GM12878 (cell line): ENCODE measurements at regions not wholly inside any gene's neighbourhood (a gene's known extent, or its start where the extent isn't known, plus 50 kb on each side); places are given as distances from the start of the nearest gene placed in this dataset.

Experiments
- ATAC-seq: fragments of 200-7000 bp; cut with Tn5 transposase; 3 replicates; pipeline ENCODE4 v1.9.1; 2020; ENCODE audit warnings: mild to moderate bottlenecking, moderate library complexity
- BruUV-seq: library from RNA; stranded (reverse); fragments of 400-500 nt; replicated peaks from 2 replicates; lab custom pipeline; 2021; lab: Mats Ljungman, UMichigan
- CTCF ChIA-PET: fragments of 300-600 bp; sonication (Branson Sonifier 250); formaldehyde crosslinking; extraction: SDS; loops from one replicate; lab custom pipeline; 2021; ENCODE audit warnings: inconsistent platforms; lab: Yijun Ruan, JAX
- POLR2A ChIA-PET: fragments of 350-600 bp; formaldehyde crosslinking; extraction: SDS; loops from one replicate; lab custom pipeline; 2021; ENCODE audit warnings: inconsistent platforms; lab: Charles Lee
- RAD21 ChIA-PET: fragments of 300-600 bp; sonication (Branson Sonifier 250); formaldehyde crosslinking; loops from one replicate; lab custom pipeline; 2023; ENCODE audit warnings: antibody characterized with exemption; ENCODE audit not compliant: unreplicated experiment; lab: Charles Lee
- SMC1A ChIA-PET: fragments of 300-600 bp; sonication (Branson Sonifier 250); formaldehyde crosslinking; loops from one replicate; lab custom pipeline; 2023; ENCODE audit not compliant: unreplicated experiment, uncharacterized antibody; lab: Charles Lee
- DNase-seq: peaks from one replicate; pipeline ENCODE4 v3.0.0-alpha.2; 2011; ENCODE audit warnings: low read depth, low spot score
- FAIRE-seq: peaks from 3 replicates; lab custom pipeline; 2011; peaks lifted over from hg19 to GRCh38; lab: Jason Lieb, UNC
- H2AFZ ChIP-seq: 2 replicates; pipeline ENCODE4 v1.6.0; 2011; ENCODE audit warnings: low read depth, low read length, control low read depth; ENCODE audit not compliant: control insufficient read depth
- H3K27ac ChIP-seq: 2 replicates; pipeline ENCODE4 v1.5.1; 2011; ENCODE audit warnings: control low read depth; ENCODE audit not compliant: control insufficient read depth, insufficient read depth
- H3K27me3 ChIP-seq, 2 experiments: replicated peaks in 1 of 2; 2 replicates each; pipeline versions ENCODE4 v1.6.0 to v1.6.1; 2011; ENCODE audit warnings: low read length in 1 of 2; ENCODE audit not compliant: control insufficient read depth in 2 of 2, insufficient read depth in 2 of 2
- H3K36me3 ChIP-seq, 2 experiments: 2 replicates each; pipeline ENCODE4 v1.5.1; 2011; ENCODE audit warnings: low read length in 1 of 2; ENCODE audit not compliant: control insufficient read depth in 2 of 2, insufficient read depth in 2 of 2
- H3K4me1 ChIP-seq: 2 replicates; pipeline ENCODE4 v1.6.1; 2011; ENCODE audit warnings: mild to moderate bottlenecking, low read length, moderate library complexity, mixed read lengths; ENCODE audit not compliant: control insufficient read depth, insufficient read depth
- H3K4me2 ChIP-seq: 2 replicates; pipeline ENCODE4 v1.6.0; 2011; ENCODE audit warnings: control low read depth; ENCODE audit not compliant: control insufficient read depth, insufficient read depth
- H3K4me3 ChIP-seq: fragments of 200-600 bp; sonication (generic); 2 replicates; pipeline ENCODE4 v1.5.1; 2016
- H3K79me2 ChIP-seq: 2 replicates; pipeline ENCODE4 v1.6.0; 2011; ENCODE audit warnings: low read length; ENCODE audit not compliant: control insufficient read depth, insufficient read depth
- H3K9ac ChIP-seq: 2 replicates; pipeline ENCODE4 v1.8.0; 2011; ENCODE audit warnings: low read length, control low read depth, mixed read lengths; ENCODE audit not compliant: control insufficient read depth, insufficient read depth
- H3K9me3 ChIP-seq: replicated peaks from 3 replicates; pipeline ENCODE4 v1.5.1; 2011; ENCODE audit warnings: mild to moderate bottlenecking, low read length; ENCODE audit not compliant: control insufficient read depth, insufficient read depth
- H4K20me1 ChIP-seq: 2 replicates; pipeline ENCODE4 v1.6.0; 2011; ENCODE audit not compliant: control insufficient read depth, insufficient read depth
- ASH2L ChIP-seq: fragments of 300-600, 200-600 bp; sonication (generic); IDR thresholded peaks from 2 replicates; pipeline ENCODE4 v1.6.1; 2017; ENCODE audit warnings: low read depth, mild to moderate bottlenecking, borderline replicate concordance
- ATF3 ChIP-seq: IDR thresholded peaks from 2 replicates; pipeline ENCODE4 v1.6.1; 2011; ENCODE audit warnings: low read depth, mild to moderate bottlenecking, low read length, moderate library complexity, borderline replicate concordance; ENCODE audit errors: extremely low read depth
- DPF2 ChIP-seq: fragments of 450-650 bp; IDR thresholded peaks from 2 replicates; pipeline ENCODE4 v1.6.1; 2017; ENCODE audit warnings: mild to moderate bottlenecking
- EGR1 ChIP-seq, 2 experiments: IDR thresholded peaks; 1 replicate in 1 of 2; 2 replicates in 1 of 2; pipeline ENCODE4 v1.6.1; 2011 to 2012; ENCODE audit warnings: low read depth in 2 of 2, low read length in 2 of 2, borderline replicate concordance in 1 of 2, mild to moderate bottlenecking in 1 of 2, moderate library complexity in 1 of 2
- FOS ChIP-seq: IDR thresholded peaks from 3 replicates; pipeline ENCODE4 v1.6.1; 2011; ENCODE audit warnings: borderline replicate concordance; ENCODE audit not compliant: insufficient read length; ENCODE audit errors: extremely low read depth
- FOXM1 ChIP-seq: IDR thresholded peaks from 2 replicates; pipeline ENCODE4 v1.6.1; 2012; ENCODE audit warnings: low read depth, mild to moderate bottlenecking, inconsistent platforms, low read length, moderate library complexity
- IRF3 ChIP-seq: fragments of 450-650 bp; IDR thresholded peaks from 2 replicates; pipeline ENCODE4 v1.6.1; 2014; ENCODE audit warnings: mild to moderate bottlenecking
- JUND ChIP-seq: IDR thresholded peaks from 2 replicates; pipeline ENCODE4 v1.6.1; 2012; ENCODE audit warnings: low read depth, mild to moderate bottlenecking, low read length, improper control_type of control experiment, moderate library complexity
- NBN ChIP-seq: fragments of 450-650 bp; IDR thresholded peaks from 2 replicates; pipeline ENCODE4 v1.6.1; 2016
- NKRF ChIP-seq: fragments of 450-650 bp; conservative IDR thresholded peaks from 2 replicates; pipeline ENCODE4 v1.6.1; 2017; ENCODE audit warnings: mild to moderate bottlenecking, moderate library complexity
- NR2C1 ChIP-seq: fragments of 450-650 bp; IDR thresholded peaks from 2 replicates; pipeline ENCODE4 v1.6.1; 2017; ENCODE audit warnings: antibody characterized with exemption, mild to moderate bottlenecking, moderate library complexity
- PML ChIP-seq: IDR thresholded peaks from 2 replicates; pipeline ENCODE4 v1.6.1; 2012; ENCODE audit warnings: low read length, inconsistent platforms
- SKIL ChIP-seq: fragments of 450-650 bp; IDR thresholded peaks from 2 replicates; pipeline ENCODE4 v1.6.1; 2017; ENCODE audit warnings: mild to moderate bottlenecking, low read depth, inconsistent platforms; ENCODE audit not compliant: poor library complexity, severe bottlenecking
- SMAD1 ChIP-seq: fragments of 450-650 bp; IDR thresholded peaks from 2 replicates; pipeline ENCODE4 v1.6.1; 2018; ENCODE audit warnings: mild to moderate bottlenecking, low read depth; ENCODE audit not compliant: partially characterized antibody
- SPI1 ChIP-seq: IDR thresholded peaks from 2 replicates; pipeline ENCODE4 v1.6.1; 2011; ENCODE audit warnings: low read depth, mild to moderate bottlenecking, low read length, moderate library complexity, borderline replicate concordance; ENCODE audit not compliant: insufficient read depth
- TBL1XR1 ChIP-seq: IDR thresholded peaks from 2 replicates; pipeline ENCODE4 v1.6.1; 2012; ENCODE audit warnings: low read depth, low read length, improper control_type of control experiment
- ZNF274 ChIP-seq: IDR thresholded peaks from one replicate; pipeline ENCODE4 v1.8.0; 2011; ENCODE audit not compliant: insufficient read length, insufficient read depth
- ZNF622 ChIP-seq: fragments of 450-650 bp; IDR thresholded peaks from 2 replicates; pipeline ENCODE4 v1.6.1; 2017; ENCODE audit warnings: mild to moderate bottlenecking, inconsistent platforms
- WGBS: methylation state at CpG from one replicate; pipeline ENCODE4 v1.1.6; 2016; ENCODE audit warnings: low lambda C conversion rate; ENCODE audit not compliant: insufficient replicate concordance, insufficient coverage; ENCODE audit errors: missing lambda C conversion rate; 5-methylcytosine and 5-hydroxymethylcytosine counted together
- in situ Hi-C: fragments of 300-500 bp; cut with MboI; formaldehyde crosslinking; loops from 9 replicates; pipeline ENCODE4 v1.14.3; 2018; ENCODE audit warnings: mixed read lengths
- intact Hi-C: fragments of 100-400 bp; cut with micrococcal nuclease; formaldehyde crosslinking; loops from one replicate; pipeline ENCODE4 v1.14.2; 2022; ENCODE audit not compliant: unreplicated experiment

- SMC1A ChIA-PET: no interaction called here
- Histone ChIP-seq H3K27me3 (no peaks in the 10 kb centered on the region), H3K4me1 (no peaks in the 10 kb centered on the region)
- no peak for TF ChIP-seq DPF2
- TF ChIP-seq ASH2L: no peak
- TF ChIP-seq IRF3: no peak
- TF ChIP-seq JUND: no peak
- TF ChIP-seq NKRF: no peak
- TF ChIP-seq TBL1XR1: no peak
- no peak for TF ChIP-seq ZNF622
- no peak for TF ChIP-seq NBN
- TF ChIP-seq NR2C1: no peak
- no peak for TF ChIP-seq ZNF274
- no peak for TF ChIP-seq FOXM1
- TF ChIP-seq PML: no peak
- TF ChIP-seq SMAD1: no peak
- no peak for TF ChIP-seq FOS
- no peak for TF ChIP-seq SKIL
- no peak for TF ChIP-seq SPI1
- TF ChIP-seq ATF3: no peak
- no peak for TF ChIP-seq EGR1 (IDR thresholded peaks at IDR 0.05; ENCODE audit: borderline replicate concordance in 1 of 2, low read depth in 2 of 2, low read length in 2 of 2)
- TF ChIP-seq, all 136 proteins: peak for 0
- Histone ChIP-seq H3K79me2 (no peaks in the 10 kb centered on the region), H3K9me3 (no peaks in the 10 kb centered on the region; the same call in 2 of the 3 replicates), H3K4me2 (no peak overlapping the region), H4K20me1 (no peaks in the 10 kb centered on the region), H3K36me3 (no peaks in the 10 kb centered on the region), H3K9ac (no peak overlapping the region), H2AFZ (no peak overlapping the region), H3K4me3 (no peak overlapping the region), H3K27ac (no peak overlapping the region)
- RAD21 ChIA-PET: no interaction called here
- CTCF ChIA-PET: no interaction called here
- intact Hi-C loops: no loop called here
- 50% methylated on average over 12 of the region's 12 CpGs for WGBS
- FAIRE-seq (no peak), ATAC-seq (no peak), DNase-seq (no peak)
- BruUV-seq: no TSS peak
- POLR2A ChIA-PET: no interaction called here
- in situ Hi-C loops: no loop called here
Observed at GRCh38 chr14:101055776-101056374, 152.4 kb upstream of the RTL1 start.
